ENCODE measurements at regions not wholly inside any gene's neighbourhood (a gene's known extent, or its start where the extent isn't known, plus 50 kb on each side); places are given as distances from the start of the nearest gene placed in this dataset.
"Not testable (repeated sequence)": the region's sequence is repeated elsewhere in the genome, so short reads cannot be mapped to it uniquely, and the experiment has no call there.

GRCh38 chr6:16947375-16948015 lies 154.4 kb upstream of the STMND1 start:
- no peak for DNase-seq

DNA sequence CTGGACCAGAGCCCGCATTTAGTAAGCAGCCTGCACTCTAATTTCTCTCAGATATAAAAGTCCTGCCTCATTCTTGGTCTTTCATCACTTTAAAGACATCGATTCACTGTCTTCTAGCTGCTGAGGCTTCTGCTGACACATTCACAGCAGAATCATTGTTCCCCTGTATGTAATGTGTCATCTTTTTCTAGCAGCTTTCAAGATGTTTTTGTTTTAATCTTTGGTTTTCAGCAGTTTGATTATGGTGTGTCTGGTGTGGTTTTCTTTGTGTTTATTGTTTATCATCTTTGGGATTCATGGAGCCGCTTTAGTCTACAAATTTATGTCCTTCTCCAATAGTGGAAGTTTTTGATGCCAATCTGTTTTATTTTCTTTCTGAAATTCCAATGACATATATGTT lies 157.3 kb upstream of the STMND1 start:
- no peak for DNase-seq

- DNase-seq = no peak
Measured at GRCh38 chr6:16939839-16940238, 162.0 kb upstream of the STMND1 start.

GRCh38 chr6:16939351-16939750 lies 162.5 kb upstream of the STMND1 start:
- no peak for DNase-seq

- DNase-seq = no peak
Measured at GRCh38 chr6:16936893-16937292, 165.0 kb upstream of the STMND1 start.

DNA sequence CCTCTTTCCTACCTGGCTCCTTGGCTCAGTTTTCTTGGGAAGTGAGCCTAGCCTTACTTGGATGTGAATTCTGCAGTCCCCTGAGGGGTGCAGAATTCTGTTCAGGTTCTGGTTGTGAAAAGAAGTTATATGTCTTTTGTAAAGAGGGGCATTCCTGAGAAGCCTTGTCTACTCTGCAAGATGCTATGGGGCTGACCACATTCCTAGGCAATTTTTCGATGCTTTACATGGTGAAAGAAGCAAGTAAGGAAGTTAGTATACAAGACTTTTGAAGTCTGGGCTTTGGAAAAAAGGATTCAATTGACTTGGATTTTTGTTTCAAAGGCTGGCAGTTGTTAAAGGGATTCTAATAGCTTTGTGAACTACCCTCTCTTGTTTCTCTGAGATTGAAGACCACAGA lies 167.9 kb upstream of the STMND1 start:
- DNase-seq = no peak

GRCh38 chr6:16933532-16933931 lies 168.3 kb upstream of the STMND1 start:
- no peak for DNase-seq

- no peak for DNase-seq
Measured at GRCh38 chr6:16932920-16933319, 168.9 kb upstream of the STMND1 start.

DNA sequence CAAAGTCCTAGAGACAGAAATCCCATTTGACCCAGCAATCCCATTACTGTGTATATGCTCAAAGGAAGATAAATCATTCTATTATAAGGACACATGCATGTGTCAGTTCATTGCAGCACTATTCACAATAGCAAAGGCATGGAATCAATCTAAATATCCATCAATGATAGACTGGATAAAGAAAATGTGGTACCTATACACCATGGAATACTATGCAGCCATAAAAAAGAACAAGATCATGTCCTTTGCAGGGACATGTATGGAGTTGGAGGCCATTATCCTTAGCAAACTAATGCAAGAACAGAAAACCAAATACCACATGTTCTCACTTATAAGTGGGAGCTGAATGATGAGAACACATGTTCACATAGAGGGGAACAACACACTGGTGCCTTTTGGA lies 169.8 kb upstream of the ATXN1 start:
- not testable (repeated sequence) for DNase-seq

DNA sequence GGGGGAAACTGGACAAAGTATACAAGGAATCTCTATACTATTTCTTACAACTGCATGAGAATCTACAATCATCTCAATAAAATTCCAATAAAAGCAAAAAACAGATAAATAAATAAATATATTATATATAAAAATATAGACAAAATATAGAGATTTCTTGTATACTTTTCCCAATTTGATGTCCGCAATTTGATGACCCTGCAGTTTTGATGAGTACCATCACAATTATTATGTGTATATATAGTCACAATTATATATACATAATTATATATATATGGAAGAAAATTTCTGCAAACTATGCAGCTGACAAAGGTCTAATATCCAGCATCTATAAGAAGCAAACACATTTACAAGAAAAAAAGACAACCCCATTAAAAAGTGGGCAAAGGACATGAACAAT lies 169.2 kb upstream of the ATXN1 start:
- DNase-seq = no peak

GRCh38 chr6:16929809-16930208 lies 168.5 kb upstream of the ATXN1 start:
- DNase-seq = no peak

GRCh38 chr6:16928387-16928786 lies 167.1 kb upstream of the ATXN1 start:
- no peak for DNase-seq

GRCh38 chr6:16927205-16927604 lies 165.9 kb upstream of the ATXN1 start:
- DNase-seq = no peak

GRCh38 chr6:16925461-16925860 lies 164.2 kb upstream of the ATXN1 start:
- DNase-seq = no peak

DNA sequence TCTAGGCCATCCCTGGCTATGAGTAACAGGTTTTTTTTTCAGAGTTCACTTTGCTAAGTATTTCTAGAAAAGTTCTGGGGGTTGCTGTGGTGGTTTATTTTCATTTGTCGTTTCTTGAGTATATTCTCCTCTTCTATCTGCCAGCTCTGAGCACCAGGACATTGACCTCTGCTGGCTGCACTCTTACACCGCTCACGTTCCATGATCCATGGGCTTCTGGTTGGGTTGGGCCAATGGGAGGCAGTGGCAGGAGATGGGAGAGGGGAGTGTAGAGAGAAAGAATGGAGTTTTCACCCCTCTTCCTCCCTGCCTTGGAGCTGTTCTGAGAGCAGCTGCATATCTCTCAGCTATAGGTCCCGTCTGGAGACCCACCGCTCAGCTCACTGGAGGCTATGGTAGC lies 161.0 kb upstream of the ATXN1 start:
- no peak for DNase-seq

GRCh38 chr6:16921399-16922110 lies 160.3 kb upstream of the ATXN1 start:
- no peak for DNase-seq

GRCh38 chr6:16918586-16918985 lies 157.3 kb upstream of the ATXN1 start:
- no peak for DNase-seq

- no peak for DNase-seq
Measured at GRCh38 chr6:16914184-16914583, 152.9 kb upstream of the ATXN1 start.

DNA sequence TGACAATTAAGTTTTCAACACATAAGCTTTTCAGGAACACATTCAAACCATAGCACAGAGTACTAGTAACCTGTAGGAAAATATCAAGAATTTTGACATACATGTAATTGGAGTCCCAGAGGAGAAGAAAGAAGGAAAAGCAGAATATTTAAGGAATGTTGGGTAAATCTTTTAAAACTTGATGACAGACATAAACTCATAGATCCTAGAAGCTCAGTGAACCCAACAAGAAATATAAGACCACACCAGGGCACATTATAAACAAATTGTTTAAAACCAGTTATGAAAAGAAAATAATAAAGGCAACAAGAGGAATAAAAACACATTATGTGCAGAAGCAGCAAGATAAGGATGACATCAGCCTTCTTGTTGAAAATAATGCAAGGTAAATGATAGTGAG lies 151.5 kb upstream of the ATXN1 start:
- no peak for DNase-seq

GRCh38 chr6:16911088-16911487 lies 149.8 kb upstream of the ATXN1 start:
- DNase-seq = no peak

GRCh38 chr6:16909658-16910360 lies 148.5 kb upstream of the ATXN1 start:
- DNase-seq = no peak

- DNase-seq = no peak
Measured at GRCh38 chr6:16907991-16908390, 146.7 kb upstream of the ATXN1 start.

DNA sequence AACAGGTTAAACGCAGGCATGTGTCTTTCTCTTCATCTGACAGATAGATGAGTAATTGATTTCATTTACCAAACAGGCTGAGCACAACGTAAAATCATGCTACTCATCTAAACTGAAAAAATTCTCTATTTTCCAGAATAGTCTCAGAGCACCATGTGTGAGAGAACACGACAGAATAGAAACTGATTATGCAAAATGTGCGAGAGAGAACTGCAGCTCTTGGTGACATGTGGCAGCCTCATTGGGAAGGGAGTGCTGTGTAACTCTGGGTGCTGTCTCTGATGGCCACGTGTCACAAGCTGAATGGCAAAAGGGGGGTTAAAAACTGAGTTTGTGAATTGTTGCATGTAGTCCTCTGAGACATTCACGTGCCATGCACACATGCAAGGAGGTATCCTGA lies 143.7 kb upstream of the ATXN1 start:
- DNase-seq = no peak

DNA sequence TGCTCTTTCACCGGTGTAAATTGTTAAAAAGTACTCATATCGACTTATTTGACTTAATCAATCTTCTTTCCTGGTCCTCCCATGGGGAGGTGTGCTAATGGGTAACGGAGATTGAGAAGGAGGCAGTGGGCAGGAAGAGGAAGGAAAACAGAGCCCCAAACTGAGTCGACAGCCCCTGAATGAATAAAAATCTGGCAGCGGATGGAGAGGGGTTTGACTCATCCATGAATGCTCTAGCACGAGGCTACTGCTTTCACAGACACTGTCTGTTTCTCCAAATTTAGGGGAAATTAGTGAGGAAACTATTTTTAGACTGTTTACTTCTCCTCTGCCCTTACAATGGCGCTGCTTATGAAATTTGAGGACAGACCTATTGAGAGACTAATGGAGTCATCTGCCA lies 142.2 kb upstream of the ATXN1 start:
- no peak for DNase-seq

All from NCI-H1694 treated with DMSO at 0.1 percent for 48 hours (cell line).